ENCODE measurements at regions not wholly inside any gene's neighbourhood (a gene's known extent, or its start where the extent isn't known, plus 50 kb on each side); places are given as distances from the start of the nearest gene placed in this dataset.

- TF ChIP-seq POLR2A (IDR thresholded peaks at IDR 0.05) (no peak), CTCF (IDR thresholded peaks at IDR 0.05) (no peak)
These were observed 224.0 kb upstream of the ID2 start for GRCh38 chr2:8457699-8458502.
